ENCODE measurements at regions not wholly inside any gene's neighbourhood (a gene's known extent, or its start where the extent isn't known, plus 50 kb on each side); places are given as distances from the start of the nearest gene placed in this dataset.

- Histone ChIP-seq H4K5ac (ENCODE audit: low read depth, low read length) (no peak overlapping the region), H2AK5ac (ENCODE audit: low read depth, low read length) (no peak overlapping the region), H3K79me1 (ENCODE audit: low read depth in 1 of 2, low read length in 2 of 2) (no peaks in the 10 kb centered on the region), H3K14ac (replicated peaks; ENCODE audit: low read depth, low read length) (no peak overlapping the region), H2BK15ac (ENCODE audit: low read depth, low read length) (no peak overlapping the region), H2BK5ac (ENCODE audit: low read depth, low read length, poor library complexity, severe bottlenecking) (no peak overlapping the region), H3K36me3 (ENCODE audit: control insufficient read depth, insufficient read depth, low read length) (no peaks in the 10 kb centered on the region), H3K4me1 (ENCODE audit: control insufficient read depth, insufficient read depth, low read length) (no peaks in the 10 kb centered on the region), H2BK120ac (ENCODE audit: low read depth, low read length) (no peak overlapping the region), H3K18ac (ENCODE audit: low read depth, low read length) (no peak overlapping the region), H3K9me1 (ENCODE audit: insufficient read depth, low read length) (no peaks in the 10 kb centered on the region), H4K20me1 (ENCODE audit: insufficient read depth, low read length) (no peaks in the 10 kb centered on the region), H2AK9ac (replicated peaks; ENCODE audit: low read depth, low read length, poor library complexity) (no peak overlapping the region), H3K9me3 (ENCODE audit: control insufficient read depth, insufficient read depth, low read length) (0 out of 2 replicates have a peak, but pooled peaks cover 2% of the 10 kb centered on the region), H3K23ac (ENCODE audit: low read depth, low read length) (no peak overlapping the region), H3K9ac (ENCODE audit: low read depth, low read length) (no peak overlapping the region), H3K27me3 (ENCODE audit: control insufficient read depth, insufficient read depth, low read length) (peaks cover 21% of the 10 kb centered on the region), H3K4me3 (ENCODE audit: insufficient read depth, low read depth, low read length) (no peak overlapping the region), H3K27ac (ENCODE audit: insufficient read depth, low read length) (no peak overlapping the region), H3K56ac (ENCODE audit: extremely low read depth, insufficient read depth, low read length) (no peak overlapping the region), H3K4me2 (ENCODE audit: low read depth, low read length) (no peak overlapping the region), H3K4ac (ENCODE audit: low read depth, low read length) (no peak overlapping the region), H4K8ac (ENCODE audit: low read depth in 2 of 2, low read length in 2 of 2) (no peak overlapping the region), H4K91ac (ENCODE audit: insufficient read depth, low read depth, low read length) (no peak overlapping the region), H2AFZ (replicated peaks; ENCODE audit: low read length, poor library complexity) (no peak overlapping the region), H2BK20ac (ENCODE audit: low read depth, low read length) (no peak overlapping the region)
- POLR2A ChIA-PET (ENCODE audit: unreplicated experiment): no interaction called here
- CTCF ChIA-PET: interaction anchor here (0.9 kb wide), 1 partner anchor 77 kb away, joined by 4 read pairs; no protein-coding TSS in a partner anchor
- no CpG with 5 or more reads among the region's 1 CpG for WGBS, 2 experiments (ENCODE audit: extremely low coverage in 2 of 2, insufficient read length in 1 of 2)
- ATAC-seq (ENCODE audit: low read depth) (no peak), DNase-seq (no peak)
- in situ Hi-C loops (cut with MboI; ENCODE audit: low sequenced_read_pairs): no loop called here
- no TSS peak for BruUV-seq (replicated peaks)
- TF ChIP-seq SMC3 (IDR thresholded peaks at IDR 0.05; ENCODE audit: low read depth, low read length): no peak
- no peak for TF ChIP-seq MAFK (IDR thresholded peaks at IDR 0.05; ENCODE audit: low read depth, low read length)
- no peak for TF ChIP-seq MXI1 (IDR thresholded peaks at IDR 0.05; ENCODE audit: borderline replicate concordance, low read depth, low read length)
- no peak for TF ChIP-seq FOS (IDR thresholded peaks at IDR 0.05; ENCODE audit: low read depth, low read length)
- no peak for TF ChIP-seq CHD1 (IDR thresholded peaks at IDR 0.05; ENCODE audit: low read depth, low read length)
- dilution Hi-C loops (cut with HindIII; ENCODE audit: low sequenced_read_pairs, unreplicated experiment): no loop called here
- intact Hi-C loops (cut with micrococcal nuclease): no loop called here
These were observed 162.4 kb upstream of the TMEM260 start for GRCh38 chr14:56417173-56417572.
